Hepatocyte (in vitro differentiated cells): ENCODE measurements at regions not wholly inside any gene's neighbourhood (a gene's known extent, or its start where the extent isn't known, plus 50 kb on each side); places are given as distances from the start of the nearest gene placed in this dataset.

Experiments used
- DNase-seq: peaks from one replicate; pipeline ENCODE4 v3.0.0-alpha.2; 2016; ENCODE audit warnings: low spot score
- H2AFZ ChIP-seq: fragments of 200-600 bp; sonication (generic); 2 replicates; pipeline ENCODE4 v1.6.0; 2016; ENCODE audit warnings: antibody characterized with exemption, mild to moderate bottlenecking
- H3K27ac ChIP-seq: fragments of 200-600 bp; sonication (generic); 2 replicates; pipeline ENCODE4 v1.5.1; 2016; ENCODE audit warnings: mild to moderate bottlenecking
- H3K27me3 ChIP-seq: fragments of 200-600 bp; sonication (generic); 2 replicates; pipeline ENCODE4 v1.6.1; 2016
- H3K36me3 ChIP-seq: fragments of 200-600 bp; sonication (generic); replicated peaks from 2 replicates; pipeline ENCODE4 v1.5.1; 2016; ENCODE audit warnings: low read depth; ENCODE audit not compliant: insufficient read depth
- H3K4me1 ChIP-seq: fragments of 200-600 bp; sonication (generic); 2 replicates; pipeline ENCODE4 v1.5.1; 2016; ENCODE audit warnings: mild to moderate bottlenecking, moderate library complexity; ENCODE audit not compliant: insufficient read depth
- H3K4me2 ChIP-seq: fragments of 200-600 bp; sonication (generic); 2 replicates; pipeline ENCODE4 v1.6.0; 2016
- H3K4me3 ChIP-seq: fragments of 200-600 bp; sonication (generic); 2 replicates; pipeline ENCODE4 v1.5.1; 2016; ENCODE audit warnings: mild to moderate bottlenecking
- H3K79me2 ChIP-seq: fragments of 200-600 bp; sonication (generic); 2 replicates; pipeline ENCODE4 v1.6.0; 2017; ENCODE audit warnings: mild to moderate bottlenecking
- H3K9me2 ChIP-seq: fragments of 200-600 bp; sonication (generic); replicated peaks from 2 replicates; pipeline ENCODE4 v1.6.0; 2017; ENCODE audit warnings: mild to moderate bottlenecking; ENCODE audit not compliant: insufficient read depth
- H3K9me3 ChIP-seq: fragments of 200-600 bp; sonication (generic); 2 replicates; pipeline ENCODE4 v1.5.1; 2016; ENCODE audit warnings: low read depth, mild to moderate bottlenecking
- H4K20me1 ChIP-seq: fragments of 200-600 bp; sonication (generic); 2 replicates; pipeline ENCODE4 v1.6.0; 2016; ENCODE audit warnings: mild to moderate bottlenecking; ENCODE audit not compliant: insufficient read depth, poor library complexity, severe bottlenecking
- EZH2 ChIP-seq: fragments of 200-600 bp; sonication (generic); IDR thresholded peaks from 2 replicates; pipeline ENCODE4 v1.6.1; 2016; ENCODE audit warnings: antibody characterized with exemption, mild to moderate bottlenecking, borderline replicate concordance
- EZH2phosphoT487 ChIP-seq: fragments of 200-600 bp; sonication (generic); IDR thresholded peaks from one replicate; pipeline ENCODE4 v1.6.1; 2018; ENCODE audit warnings: antibody characterized with exemption, mild to moderate bottlenecking, low read depth, moderate library complexity; ENCODE audit not compliant: unreplicated experiment, severe bottlenecking
- WGBS: methylation state at CpG from one replicate; pipeline ENCODE4 v1.1.6; 2016; ENCODE audit warnings: low lambda C conversion rate; ENCODE audit errors: missing lambda C conversion rate; 5-methylcytosine and 5-hydroxymethylcytosine counted together
- TF ChIP-seq, protein P1 (sequence below): fragments of 200-600 bp; sonication (generic); IDR thresholded peaks from 2 replicates; pipeline ENCODE4 v1.5.1; 2016; ENCODE audit warnings: antibody characterized with exemption, mild to moderate bottlenecking; ENCODE audit not compliant: poor library complexity

GRCh38 chr2:21422724-21423522 is 299.2 kb downstream of the TDRD15 start:
- Histone ChIP-seq H3K4me2 (no peak overlapping the region), H2AFZ (no peak overlapping the region)

DNA sequence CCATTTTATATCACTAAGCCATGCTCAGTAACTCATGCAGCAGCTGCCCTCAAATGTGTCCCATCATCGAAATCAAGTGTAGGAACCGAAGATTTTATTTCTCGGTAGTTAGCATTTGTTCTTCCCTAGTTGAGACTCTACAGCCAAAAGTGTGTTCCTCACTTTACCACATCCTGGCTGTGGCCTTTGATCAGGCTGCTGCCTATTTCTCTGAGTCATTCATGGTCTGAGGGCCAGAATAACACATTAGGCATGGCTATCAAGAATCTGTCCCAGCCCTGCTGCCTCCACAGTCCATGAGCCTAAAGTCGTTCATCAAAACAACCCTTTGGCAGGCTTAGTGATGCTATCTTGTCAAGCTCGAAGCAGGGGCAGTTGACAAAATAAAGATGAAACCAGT is 300.1 kb downstream of the TDRD15 start:
- Histone ChIP-seq H3K27ac (no peak overlapping the region), H3K9me3 (no peaks in the 10 kb centered on the region), H3K4me2 (no peak overlapping the region), H3K27me3 (no peaks in the 10 kb centered on the region), H3K4me1 (peaks cover 6% of the 10 kb centered on the region), H3K9me2 (no peaks in the 10 kb centered on the region), H3K79me2 (no peaks in the 10 kb centered on the region), H4K20me1 (no peaks in the 10 kb centered on the region), H2AFZ (no peak overlapping the region), H3K4me3 (no peak overlapping the region), H3K36me3 (no peaks in the 10 kb centered on the region)
- DNase-seq, result no peak
- TF ChIP-seq EZH2phosphoT487 (no peak), EZH2 (no peak)
- TF ChIP-seq, protein P1, sequence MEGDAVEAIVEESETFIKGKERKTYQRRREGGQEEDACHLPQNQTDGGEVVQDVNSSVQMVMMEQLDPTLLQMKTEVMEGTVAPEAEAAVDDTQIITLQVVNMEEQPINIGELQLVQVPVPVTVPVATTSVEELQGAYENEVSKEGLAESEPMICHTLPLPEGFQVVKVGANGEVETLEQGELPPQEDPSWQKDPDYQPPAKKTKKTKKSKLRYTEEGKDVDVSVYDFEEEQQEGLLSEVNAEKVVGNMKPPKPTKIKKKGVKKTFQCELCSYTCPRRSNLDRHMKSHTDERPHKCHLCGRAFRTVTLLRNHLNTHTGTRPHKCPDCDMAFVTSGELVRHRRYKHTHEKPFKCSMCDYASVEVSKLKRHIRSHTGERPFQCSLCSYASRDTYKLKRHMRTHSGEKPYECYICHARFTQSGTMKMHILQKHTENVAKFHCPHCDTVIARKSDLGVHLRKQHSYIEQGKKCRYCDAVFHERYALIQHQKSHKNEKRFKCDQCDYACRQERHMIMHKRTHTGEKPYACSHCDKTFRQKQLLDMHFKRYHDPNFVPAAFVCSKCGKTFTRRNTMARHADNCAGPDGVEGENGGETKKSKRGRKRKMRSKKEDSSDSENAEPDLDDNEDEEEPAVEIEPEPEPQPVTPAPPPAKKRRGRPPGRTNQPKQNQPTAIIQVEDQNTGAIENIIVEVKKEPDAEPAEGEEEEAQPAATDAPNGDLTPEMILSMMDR, result no peak
- WGBS, result 71% methylated on average over 5 of the region's 5 CpGs

More at GRCh38 chr2:21422724-21423522, 299.2 kb downstream of the TDRD15 start:
- H3K27me3 ChIP-seq, result no peaks in the 10 kb centered on the region
- no peak for TF ChIP-seq EZH2
- no peak for TF ChIP-seq EZH2phosphoT487
- TF ChIP-seq, protein P1, result no peak
- no peaks in the 10 kb centered on the region for H3K36me3 ChIP-seq
- H3K27ac ChIP-seq, result peak overlapping the region; percentile 38
- peaks cover 6% of the 10 kb centered on the region for H3K4me1 ChIP-seq
- no peaks in the 10 kb centered on the region for H4K20me1 ChIP-seq
- H3K9me2 ChIP-seq, result no peaks in the 10 kb centered on the region
- H3K9me3 ChIP-seq, result no peaks in the 10 kb centered on the region
- H3K79me2 ChIP-seq, result no peaks in the 10 kb centered on the region
- WGBS, result 53% methylated on average over 7 of the region's 7 CpGs
- no peak overlapping the region for H3K4me3 ChIP-seq
- peak; percentile 45 for DNase-seq

GRCh38 chr2:21424375-21424774 is 300.6 kb downstream of the TDRD15 start:
- no peak overlapping the region for H3K4me2 ChIP-seq
- H3K9me2 ChIP-seq, result no peaks in the 10 kb centered on the region
- H3K9me3 ChIP-seq, result no peaks in the 10 kb centered on the region
- H4K20me1 ChIP-seq, result no peaks in the 10 kb centered on the region
- H3K36me3 ChIP-seq, result no peaks in the 10 kb centered on the region
- no peaks in the 10 kb centered on the region for H3K27me3 ChIP-seq
- WGBS, result 87% methylated on average over 4 of the region's 4 CpGs
- H3K4me1 ChIP-seq, result peaks cover 6% of the 10 kb centered on the region
- TF ChIP-seq, protein P1, result no peak
- TF ChIP-seq EZH2phosphoT487, result no peak
- TF ChIP-seq EZH2, result no peak
- no peak overlapping the region for H2AFZ ChIP-seq
- no peaks in the 10 kb centered on the region for H3K79me2 ChIP-seq
- H3K27ac ChIP-seq, result no peak overlapping the region
- DNase-seq, result no peak
- no peak overlapping the region for H3K4me3 ChIP-seq
